Gastroesophageal sphincter (tissue), 4 donors: ENCODE measurements at regions not wholly inside any gene's neighbourhood (a gene's known extent, or its start where the extent isn't known, plus 50 kb on each side); places are given as distances from the start of the nearest gene placed in this dataset.

ENCODE experiments used
- ATAC-seq: fragments of 150-250 bp; one replicate; pipeline ENCODE4 v1.9.1; 2016; ENCODE audit warnings: mild to moderate bottlenecking, moderate library complexity
- H3K27ac ChIP-seq, 4 donors: fragments of 200-600 bp; sonication (generic) in 3 of 4; 1 replicate in 3 of 4; 2 replicates in 1 of 4; pipeline ENCODE4 v1.5.1; 2016 to 2019
- H3K27me3 ChIP-seq: fragments of 200-600 bp; sonication (generic); one replicate; pipeline ENCODE4 v1.5.1; 2019
- H3K36me3 ChIP-seq, 2 donors: fragments of 200-600 bp; sonication (generic); one replicate each; pipeline ENCODE4 v1.5.1; 2019; ENCODE audit warnings: control low read depth in 1 of 2
- H3K4me1 ChIP-seq, 3 donors: fragments of 200-600 bp; sonication (generic); 1 replicate in 2 of 3; 2 replicates in 1 of 3; pipeline ENCODE4 v1.5.1; 2016 to 2019; ENCODE audit warnings: control low read depth in 2 of 3
- H3K4me3 ChIP-seq, 2 donors: fragments of 200-600 bp; sonication (generic); one replicate each; pipeline ENCODE4 v1.5.1; 2019; ENCODE audit warnings: mild to moderate bottlenecking in 1 of 2, moderate library complexity in 1 of 2
- H3K9me3 ChIP-seq, 3 donors: fragments of 200-600 bp; sonication (generic); one replicate each; pipeline ENCODE4 v1.5.1; 2017 to 2019; ENCODE audit warnings: control low read depth in 2 of 3
- CTCF ChIP-seq, 4 experiments: fragments of 200-600 bp in 2 of 4; fragments of 450-650 bp in 2 of 4; sonication (generic) in 1 of 4; IDR thresholded peaks; one replicate each; pipeline ENCODE4 v1.5.1; 2017 to 2019; ENCODE audit warnings: antibody characterized with exemption in 4 of 4, mild to moderate bottlenecking in 2 of 4, moderate library complexity in 2 of 4
- EP300 ChIP-seq: sonication (generic); formaldehyde crosslinking; IDR thresholded peaks from one replicate; pipeline ENCODE4 v1.6.1; 2017; ENCODE audit warnings: antibody characterized with exemption, mild to moderate bottlenecking
- POLR2A ChIP-seq, 2 donors: fragments of 450-650 bp; IDR thresholded peaks; one replicate each; pipeline ENCODE4 v1.6.1; 2017; ENCODE audit warnings: antibody characterized with exemption in 2 of 2, mild to moderate bottlenecking in 2 of 2, moderate library complexity in 1 of 2
- POLR2AphosphoS5 ChIP-seq: sonication (generic); formaldehyde crosslinking; IDR thresholded peaks from one replicate; pipeline ENCODE4 v1.6.1; 2017; ENCODE audit warnings: antibody characterized with exemption
- WGBS, 2 donors: methylation state at CpG; one replicate each; pipeline ENCODE4 v1.1.5; 2018; ENCODE audit warnings: low coverage in 1 of 2; 5-methylcytosine and 5-hydroxymethylcytosine counted together

GRCh38 chr5:18972177-18972576 lies 1015.8 kb downstream of the CDH18 start:
- no peaks in the 10 kb centered on the region for H3K36me3 ChIP-seq
- H3K4me1 ChIP-seq, result no peaks in the 10 kb centered on the region
- H3K9me3 ChIP-seq, result no peaks in the 10 kb centered on the region
- no peaks in the 10 kb centered on the region for H3K27me3 ChIP-seq
- no peak overlapping the region for H3K4me3 ChIP-seq
- no peak overlapping the region for H3K27ac ChIP-seq
- 44 to 58% methylated on average over 3 of the region's 3 CpGs for WGBS, 2 donors
- no peak for ATAC-seq
- TF ChIP-seq POLR2AphosphoS5 (no peak), POLR2A (IDR thresholded peaks at IDR 0.05) (no peak), CTCF (IDR thresholded peaks at IDR 0.05) (no peak), EP300 (no peak)

- TF ChIP-seq CTCF (IDR thresholded peaks at IDR 0.05), result no peak
- no peak for TF ChIP-seq POLR2A (IDR thresholded peaks at IDR 0.05)
- TF ChIP-seq POLR2AphosphoS5, result no peak
- TF ChIP-seq EP300, result no peak
- WGBS, 2 donors, result 67 to 72% methylated on average over 5 of the region's 5 CpGs
- Histone ChIP-seq H3K27ac (no peak overlapping the region), H3K36me3 (no peaks in the 10 kb centered on the region), H3K4me1 (no peaks in the 10 kb centered on the region), H3K4me3 (no peak overlapping the region), H3K27me3 (no peaks in the 10 kb centered on the region), H3K9me3 (no peaks in the 10 kb centered on the region)
- ATAC-seq, result no peak
Measured at GRCh38 chr5:18975624-18976023, 1012.4 kb downstream of the CDH18 start.

- Histone ChIP-seq H3K4me3 (no peak overlapping the region), H3K27me3 (no peaks in the 10 kb centered on the region), H3K9me3 (no peaks in the 10 kb centered on the region), H3K36me3 (no peaks in the 10 kb centered on the region), H3K4me1 (no peaks in the 10 kb centered on the region), H3K27ac (no peak overlapping the region)
- 67 to 93% methylated on average over 1 of the region's 1 CpG for WGBS, 2 donors
- ATAC-seq, result no peak
- TF ChIP-seq POLR2A (IDR thresholded peaks at IDR 0.05) (no peak), POLR2AphosphoS5 (no peak), CTCF (IDR thresholded peaks at IDR 0.05) (no peak), EP300 (no peak)
Measured at GRCh38 chr5:18977880-18978279, 1010.1 kb downstream of the CDH18 start.

- WGBS, 2 donors, result 87 to 95% methylated on average over 6 of the region's 6 CpGs
Measured at GRCh38 chr5:18984559-18985080, 1003.4 kb downstream of the CDH18 start.

More at GRCh38 chr5:18984559-18985080, 1003.4 kb downstream of the CDH18 start:
- TF ChIP-seq EP300, result no peak
- TF ChIP-seq CTCF (IDR thresholded peaks at IDR 0.05), result no peak
- TF ChIP-seq POLR2A (IDR thresholded peaks at IDR 0.05), result no peak
- no peak for TF ChIP-seq POLR2AphosphoS5
- H3K9me3 ChIP-seq, result no peaks in the 10 kb centered on the region
- no peak for ATAC-seq
- H3K27ac ChIP-seq, result no peak overlapping the region
- H3K4me1 ChIP-seq, result no peaks in the 10 kb centered on the region
- no peaks in the 10 kb centered on the region for H3K27me3 ChIP-seq
- no peaks in the 10 kb centered on the region for H3K36me3 ChIP-seq
- no peak overlapping the region for H3K4me3 ChIP-seq
